Bronchial epithelial cell (primary cell): ENCODE measurements at regions not wholly inside any gene's neighbourhood (a gene's known extent, or its start where the extent isn't known, plus 50 kb on each side); places are given as distances from the start of the nearest gene placed in this dataset.
"Not testable (repeated sequence)": the region's sequence is repeated elsewhere in the genome, so short reads cannot be mapped to it uniquely, and the experiment has no call there.

Source experiments
- DNase-seq: peaks from one replicate; pipeline ENCODE4 v3.0.0-alpha.2; 2010; ENCODE audit warnings: low read depth
- FAIRE-seq: peaks from 2 replicates; lab custom pipeline; 2011; peaks lifted over from hg19 to GRCh38; lab: Jason Lieb, UNC
- H3K27me3 ChIP-seq: 2 replicates; pipeline ENCODE4 v1.5.1; 2011; ENCODE audit warnings: low read length; ENCODE audit not compliant: control insufficient read depth, insufficient read depth
- H3K36me3 ChIP-seq: 2 replicates; pipeline ENCODE4 v1.5.1; 2011; ENCODE audit warnings: low read length; ENCODE audit not compliant: control insufficient read depth, insufficient read depth
- H3K4me3 ChIP-seq: 2 replicates; pipeline ENCODE4 v1.5.1; 2011; ENCODE audit warnings: mild to moderate bottlenecking, low read depth, low read length, control low read depth
- TF ChIP-seq, protein P1 (sequence below): IDR thresholded peaks from 2 replicates; pipeline ENCODE4 v1.5.1; 2011; ENCODE audit warnings: mild to moderate bottlenecking, moderate library complexity, low read length, control low read depth, inconsistent platforms; ENCODE audit not compliant: insufficient read depth, severe bottlenecking

DNA sequence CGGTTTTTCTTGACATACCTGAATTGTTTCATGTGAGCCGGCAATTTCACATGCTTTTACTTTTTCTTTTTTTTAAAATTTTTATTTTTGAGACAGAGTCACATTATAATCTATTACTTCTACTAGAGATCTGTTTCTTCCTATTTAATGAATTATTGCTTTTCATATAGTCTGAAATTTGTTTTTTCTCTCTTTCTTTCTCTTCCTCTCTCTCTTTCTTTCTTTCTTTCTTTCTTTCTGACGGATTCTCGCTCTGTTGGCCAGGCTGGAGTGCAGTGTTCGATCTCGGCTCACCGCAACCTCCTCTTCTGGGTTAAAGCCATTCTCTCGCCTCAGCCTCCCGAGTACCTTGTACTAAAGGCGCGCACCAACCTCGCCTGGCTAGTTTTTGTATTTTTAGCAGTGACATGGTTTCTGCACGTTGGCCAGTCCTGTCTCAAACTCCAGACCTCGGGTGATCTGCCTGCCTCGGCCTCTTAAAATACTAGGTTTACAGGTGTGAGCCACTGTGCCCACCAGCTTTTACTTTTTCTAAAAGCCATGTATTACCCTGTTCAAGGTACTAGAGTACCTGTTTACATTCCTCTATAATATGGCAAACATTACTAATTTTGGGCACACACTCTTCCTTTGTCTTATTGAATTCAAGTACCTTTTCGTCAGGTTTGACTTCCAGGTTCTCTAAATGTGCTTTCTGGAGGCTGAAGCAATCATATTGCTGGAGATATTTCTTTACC lies 86.5 kb upstream of the RHOU start:
- H3K36me3 ChIP-seq = no peaks in the 10 kb centered on the region
- DNase-seq (no peak), FAIRE-seq (no peak)
- no peak overlapping the region for H3K4me3 ChIP-seq
- TF ChIP-seq, protein P1, sequence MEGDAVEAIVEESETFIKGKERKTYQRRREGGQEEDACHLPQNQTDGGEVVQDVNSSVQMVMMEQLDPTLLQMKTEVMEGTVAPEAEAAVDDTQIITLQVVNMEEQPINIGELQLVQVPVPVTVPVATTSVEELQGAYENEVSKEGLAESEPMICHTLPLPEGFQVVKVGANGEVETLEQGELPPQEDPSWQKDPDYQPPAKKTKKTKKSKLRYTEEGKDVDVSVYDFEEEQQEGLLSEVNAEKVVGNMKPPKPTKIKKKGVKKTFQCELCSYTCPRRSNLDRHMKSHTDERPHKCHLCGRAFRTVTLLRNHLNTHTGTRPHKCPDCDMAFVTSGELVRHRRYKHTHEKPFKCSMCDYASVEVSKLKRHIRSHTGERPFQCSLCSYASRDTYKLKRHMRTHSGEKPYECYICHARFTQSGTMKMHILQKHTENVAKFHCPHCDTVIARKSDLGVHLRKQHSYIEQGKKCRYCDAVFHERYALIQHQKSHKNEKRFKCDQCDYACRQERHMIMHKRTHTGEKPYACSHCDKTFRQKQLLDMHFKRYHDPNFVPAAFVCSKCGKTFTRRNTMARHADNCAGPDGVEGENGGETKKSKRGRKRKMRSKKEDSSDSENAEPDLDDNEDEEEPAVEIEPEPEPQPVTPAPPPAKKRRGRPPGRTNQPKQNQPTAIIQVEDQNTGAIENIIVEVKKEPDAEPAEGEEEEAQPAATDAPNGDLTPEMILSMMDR = no peak
- H3K27me3 ChIP-seq = no peaks in the 10 kb centered on the region

DNA sequence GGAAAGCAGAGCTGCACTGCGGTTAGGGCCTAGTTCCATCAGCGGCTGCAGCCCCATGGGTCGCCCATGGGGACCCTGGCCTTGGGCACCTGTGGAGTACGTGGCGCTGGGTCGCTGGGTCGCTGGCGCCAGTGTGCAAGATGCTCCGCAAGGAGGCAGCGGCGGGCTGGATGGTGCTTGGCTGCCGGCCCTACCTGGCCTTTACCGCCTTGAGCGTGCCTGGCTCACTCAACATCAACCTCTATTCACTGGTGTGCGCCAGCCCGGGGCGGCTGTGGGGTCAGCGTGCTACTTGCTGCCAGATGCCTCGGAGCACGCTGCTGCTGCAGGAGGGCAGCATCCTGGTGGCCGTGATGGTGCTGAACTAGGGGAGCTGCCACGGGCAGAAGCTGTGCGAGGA lies 85.1 kb upstream of the RHOU start:
- no peaks in the 10 kb centered on the region for H3K27me3 ChIP-seq
- FAIRE-seq = no peak

DNA sequence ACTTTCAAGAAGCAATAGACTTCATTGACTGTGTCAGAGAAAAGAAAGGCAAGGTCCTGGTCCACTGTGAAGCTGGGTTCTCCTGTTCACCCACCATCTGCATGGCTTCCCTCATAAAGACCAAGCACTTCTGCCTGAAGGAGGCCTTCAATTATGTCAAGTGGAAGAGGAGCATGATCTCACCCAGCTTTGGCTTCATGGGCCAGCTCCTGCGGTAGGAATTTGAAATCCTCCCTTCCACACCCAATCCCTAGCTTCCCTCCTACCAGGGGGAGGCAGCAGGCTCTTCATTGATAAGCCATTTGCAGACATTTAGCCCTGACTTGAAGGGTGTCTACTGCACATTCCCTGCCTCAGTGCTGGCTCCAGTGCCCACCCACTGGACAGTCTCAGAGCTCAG lies 84.3 kb upstream of the RHOU start:
- Histone ChIP-seq H3K4me3 (no peak overlapping the region), H3K27me3 (no peaks in the 10 kb centered on the region), H3K36me3 (no peaks in the 10 kb centered on the region)
- no peak for FAIRE-seq
- TF ChIP-seq, protein P1 = no peak
- no peak for DNase-seq

More for the DNA sequence above, 85.1 kb upstream of the RHOU start:
- DNase-seq = no peak
- TF ChIP-seq, protein P1 = no peak
- Histone ChIP-seq H3K4me3 (no peak overlapping the region), H3K36me3 (no peaks in the 10 kb centered on the region)

DNA sequence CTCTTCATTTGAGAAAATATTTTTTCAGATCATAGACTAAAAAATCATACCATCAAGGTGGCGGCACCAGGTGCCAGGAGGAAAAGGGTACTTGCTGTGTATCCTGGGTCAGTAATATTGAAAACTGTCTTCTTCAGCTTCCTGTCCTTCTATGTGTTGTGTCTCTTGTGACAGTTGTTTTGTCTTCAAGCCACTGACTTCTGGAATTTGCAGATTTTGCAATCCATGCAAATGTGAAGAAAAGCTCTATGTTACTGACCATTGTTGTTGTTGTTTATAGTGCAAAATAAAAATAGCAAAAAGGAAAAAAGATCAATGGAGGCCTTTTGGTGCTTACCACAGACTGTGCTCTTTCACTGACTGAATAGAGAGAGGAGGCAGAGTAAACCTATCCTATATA lies 83.2 kb upstream of the RHOU start:
- TF ChIP-seq, protein P1 = no peak
- no peaks in the 10 kb centered on the region for H3K27me3 ChIP-seq
- no peak for DNase-seq
- no peaks in the 10 kb centered on the region for H3K36me3 ChIP-seq
- FAIRE-seq = no peak
- no peak overlapping the region for H3K4me3 ChIP-seq

DNA sequence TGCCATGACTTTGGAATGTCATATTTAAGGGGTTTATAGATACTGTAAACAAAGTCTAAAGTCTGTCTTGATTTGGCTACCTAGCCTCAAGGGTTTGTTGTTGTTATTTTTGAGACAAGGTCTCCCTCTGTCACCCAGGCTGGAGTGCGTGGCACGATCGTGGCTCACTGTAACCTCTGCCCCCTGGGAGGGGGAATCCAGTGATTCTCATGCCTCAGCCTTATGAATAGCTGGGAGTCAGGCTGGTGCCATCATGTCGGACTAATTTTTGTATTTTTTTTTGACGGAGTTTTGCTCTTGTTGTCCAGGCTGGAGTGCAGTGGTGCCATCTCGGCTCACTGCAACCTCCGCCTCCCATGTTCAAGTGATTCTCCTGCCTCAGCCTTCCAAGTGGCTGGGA lies 82.2 kb upstream of the RHOU start:
- H3K36me3 ChIP-seq, DNase-seq, H3K27me3 ChIP-seq, H3K4me3 ChIP-seq, FAIRE-seq: not testable (repeated sequence)

DNA sequence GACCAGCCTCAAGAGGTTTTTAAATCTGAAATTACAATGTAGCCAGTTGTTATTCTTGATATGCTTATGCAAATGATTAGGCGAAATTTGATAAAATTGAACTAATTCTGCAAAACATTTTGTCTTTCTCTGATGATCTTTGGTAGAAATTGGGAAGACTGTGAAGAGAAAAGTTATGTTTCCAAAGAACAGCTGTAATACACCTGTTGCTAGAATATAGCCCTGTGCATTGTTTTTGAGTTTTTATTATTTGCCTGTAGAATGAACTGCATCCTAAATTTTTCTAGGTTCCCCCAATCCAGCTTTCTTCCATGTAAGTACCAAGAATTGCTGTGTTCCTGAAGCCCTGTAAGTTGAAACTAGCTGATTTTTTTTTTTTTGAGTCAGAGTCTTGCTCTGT lies 81.5 kb upstream of the RHOU start:
- Histone ChIP-seq H3K36me3 (no peaks in the 10 kb centered on the region), H3K27me3 (no peaks in the 10 kb centered on the region), H3K4me3 (no peak overlapping the region)
- FAIRE-seq = no peak
- DNase-seq = no peak
- TF ChIP-seq, protein P1 = no peak
